GM21390 (cell line): ENCODE measurements at regions not wholly inside any gene's neighbourhood (a gene's known extent, or its start where the extent isn't known, plus 50 kb on each side); places are given as distances from the start of the nearest gene placed in this dataset.

Experiments used
- ATAC-seq: cut with Tn5 transposase; IDR thresholded peaks from one replicate; pipeline ENCODE4 v1.9.1; 2021; ENCODE audit not compliant: unreplicated experiment

DNA sequence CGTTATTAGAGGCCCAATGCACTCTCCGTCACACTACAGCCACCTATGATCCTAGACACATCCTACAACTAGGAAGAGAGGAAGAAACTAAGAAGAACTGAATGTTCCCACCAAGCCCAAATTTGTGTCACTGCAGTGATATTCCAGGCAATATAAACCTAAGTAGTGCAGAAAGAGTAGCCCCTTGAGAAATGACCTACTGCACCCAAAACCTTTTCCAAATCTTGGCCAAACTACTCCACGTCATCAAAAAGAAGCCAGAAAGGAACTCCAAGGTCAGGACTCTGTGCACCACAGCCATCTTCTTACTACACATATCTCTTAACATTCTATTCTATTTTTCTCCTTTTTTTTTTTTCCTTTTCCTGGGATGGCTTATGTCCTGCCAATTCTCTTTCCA lies 60.2 kb downstream of the ADAMTS1 start:
- no peak for ATAC-seq

GRCh38 chr21:26783466-26784195 lies 61.6 kb downstream of the ADAMTS1 start:
- no peak for ATAC-seq

DNA sequence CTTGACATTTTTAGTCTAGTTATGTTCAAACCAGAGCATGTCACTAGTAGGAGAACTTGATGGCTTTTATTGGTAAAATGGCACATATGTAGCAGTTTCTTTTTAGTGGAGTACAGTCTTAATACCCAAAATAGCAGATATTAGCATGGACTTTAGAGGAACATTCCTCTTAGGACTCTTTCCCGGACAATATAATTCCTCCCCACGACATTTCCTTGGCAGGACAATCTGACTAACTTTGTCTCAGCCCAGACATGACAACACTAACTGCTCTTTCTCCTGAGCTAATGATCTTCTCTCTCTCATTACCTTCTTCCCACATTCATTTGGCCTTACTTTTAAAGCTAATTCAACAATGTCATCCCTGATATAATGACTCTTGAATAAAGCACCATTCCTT lies 62.5 kb downstream of the ADAMTS1 start:
- no peak for ATAC-seq

GRCh38 chr21:26782331-26782730 lies 62.9 kb downstream of the ADAMTS1 start:
- ATAC-seq: no peak

DNA sequence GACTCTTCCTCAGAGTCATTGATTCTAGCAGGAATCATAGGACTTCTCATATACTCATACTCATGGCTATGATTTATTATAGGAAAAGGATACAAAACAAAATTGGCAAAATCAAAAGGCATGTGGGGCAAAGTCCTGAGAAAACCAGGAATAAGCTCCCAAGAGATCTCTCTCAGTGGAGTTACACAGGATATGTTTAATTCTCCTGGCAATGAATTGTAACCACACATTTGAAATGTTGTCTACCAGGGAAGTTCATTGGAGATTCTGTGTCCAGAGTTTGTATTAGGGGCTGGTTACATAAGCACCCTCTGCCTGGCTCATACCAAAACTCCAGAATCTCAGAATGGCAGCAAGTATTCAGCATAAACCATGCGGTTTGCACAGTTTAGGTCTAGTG lies 63.9 kb downstream of the ADAMTS1 start:
- ATAC-seq: no peak

GRCh38 chr21:26777166-26777565 lies 68.0 kb downstream of the ADAMTS1 start:
- no peak for ATAC-seq

DNA sequence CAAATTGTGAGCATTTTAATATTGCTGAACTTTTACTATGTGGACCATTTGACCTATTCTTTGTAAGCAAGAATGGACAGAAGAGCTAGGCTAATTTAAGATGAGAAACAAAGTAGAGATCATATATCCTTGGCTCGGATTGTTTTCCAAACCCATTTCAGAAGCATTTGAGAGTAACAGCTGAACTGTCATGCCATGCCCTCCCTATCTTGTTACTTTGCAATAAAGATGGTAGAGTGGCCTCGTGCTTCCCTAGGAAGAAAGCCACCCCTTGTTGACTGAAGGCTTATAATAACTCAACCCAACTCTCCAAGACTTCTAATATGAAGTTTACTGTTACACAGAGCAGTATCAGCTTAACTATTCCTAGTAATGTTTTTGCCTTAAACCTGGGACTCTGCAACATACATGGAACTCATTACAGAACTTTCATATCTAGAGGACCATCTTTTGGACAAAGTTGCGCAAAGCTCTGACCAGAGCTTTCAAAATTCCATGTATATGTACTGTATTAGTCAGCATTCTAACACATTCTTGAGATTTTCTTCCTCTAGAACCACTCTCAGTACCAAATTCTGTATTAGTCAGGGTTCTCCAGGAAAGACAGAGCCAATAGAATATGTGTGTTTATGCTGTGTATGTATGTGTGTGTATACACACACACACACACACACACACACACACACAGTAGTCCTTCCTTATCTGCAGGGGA lies 68.7 kb downstream of the ADAMTS1 start:
- ATAC-seq: no peak

DNA sequence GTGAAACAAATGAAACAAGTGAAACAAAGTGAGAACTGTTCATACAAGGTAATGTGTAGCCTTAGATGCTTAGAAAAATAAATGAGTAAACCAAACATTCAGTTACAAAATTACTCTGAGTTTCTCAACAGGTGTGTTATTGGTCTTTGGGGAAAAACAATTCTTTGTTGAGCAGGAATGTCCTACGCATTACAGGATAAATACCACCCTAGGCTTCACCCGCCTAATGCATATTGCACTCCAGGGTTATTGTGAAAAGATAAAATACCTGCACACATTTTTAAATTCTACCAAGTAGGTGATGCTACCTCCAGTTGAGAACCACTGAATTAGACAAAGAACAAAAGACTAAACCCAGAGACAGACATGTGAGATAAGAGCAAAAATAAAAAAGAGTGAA lies 72.2 kb downstream of the ADAMTS1 start:
- no peak for ATAC-seq

DNA sequence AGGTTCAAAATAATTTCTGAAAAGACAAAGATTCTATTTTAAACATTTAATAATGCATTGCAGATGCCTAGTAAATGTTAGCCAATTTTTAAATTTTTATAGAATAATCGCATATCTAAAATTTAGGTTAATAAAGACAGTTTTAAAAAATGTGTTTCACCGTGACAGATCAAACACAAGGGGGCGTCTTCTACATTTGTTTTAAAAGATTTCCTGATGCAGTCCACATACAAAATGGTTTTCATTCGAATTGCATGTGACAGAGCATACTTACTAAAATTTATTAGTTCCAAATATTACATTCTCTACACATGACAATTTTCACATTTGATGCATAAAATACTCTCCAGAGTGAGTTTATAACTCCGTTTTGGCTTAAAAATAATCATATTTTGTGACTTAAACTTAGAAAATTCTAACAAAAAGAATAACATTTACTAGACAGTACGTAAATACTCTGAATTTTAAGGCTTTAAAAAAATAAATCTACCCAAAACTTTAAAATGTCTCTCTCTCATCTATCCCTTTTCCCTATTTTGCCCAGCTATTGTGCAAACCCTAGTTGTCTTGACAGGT lies 75.5 kb downstream of the ADAMTS1 start:
- no peak for ATAC-seq

DNA sequence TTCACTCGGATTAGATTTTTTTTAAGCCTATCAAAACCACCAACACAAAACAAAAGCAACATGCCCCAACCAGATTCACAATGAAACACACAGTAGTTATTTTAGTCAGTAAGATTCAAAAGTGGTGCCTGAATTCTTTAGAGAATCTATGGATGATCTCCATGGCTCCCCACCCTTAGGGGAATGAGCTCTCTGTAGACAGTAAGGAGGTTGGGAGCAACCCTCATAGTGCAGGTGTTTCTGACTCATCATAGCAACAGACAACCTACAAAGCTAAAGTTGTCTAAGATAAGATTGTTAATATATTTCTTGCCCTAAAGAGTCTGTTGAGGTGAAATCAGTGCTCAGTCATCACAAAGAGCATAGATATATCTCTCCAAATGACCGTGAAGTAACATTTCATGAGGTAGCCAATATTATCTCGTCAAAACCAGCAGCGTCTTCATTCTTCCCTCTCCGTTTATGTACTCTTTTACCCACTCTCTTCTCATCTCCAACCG lies 78.3 kb downstream of the ADAMTS1 start:
- ATAC-seq: no peak

DNA sequence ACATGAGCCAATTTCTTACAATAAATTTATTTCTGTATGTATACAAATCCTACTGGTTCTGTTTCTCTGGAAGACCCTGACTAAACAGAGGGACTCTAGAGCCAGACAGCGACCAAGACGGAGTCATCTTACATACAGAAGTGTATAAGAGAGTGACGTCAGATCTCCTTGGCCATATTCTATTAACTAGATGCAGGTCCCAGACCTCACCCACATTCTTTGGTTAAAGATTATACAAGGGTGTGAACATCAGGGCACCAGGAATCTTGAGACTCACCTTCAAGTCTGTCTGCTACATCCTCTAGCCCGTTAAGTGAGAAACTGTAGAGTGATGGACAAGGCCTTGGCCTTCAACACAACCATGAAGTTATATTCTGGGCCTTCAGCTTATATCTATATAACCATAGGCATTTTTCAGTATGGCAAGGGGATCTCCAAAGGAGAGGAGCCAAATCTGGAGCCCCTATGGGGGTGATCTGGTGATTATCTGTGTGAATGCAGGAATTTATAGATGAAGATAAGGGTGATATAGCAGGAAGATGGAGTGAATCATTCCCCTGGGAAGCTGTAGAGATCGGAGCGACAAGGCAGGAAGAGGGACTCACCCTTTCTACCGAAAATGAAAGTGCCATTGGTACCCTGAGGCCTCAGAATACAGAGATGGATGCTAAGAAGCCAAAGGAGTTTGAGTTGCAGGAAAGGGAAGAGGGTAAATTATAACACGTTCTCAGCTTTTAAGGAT lies 83.9 kb downstream of the ADAMTS1 start:
- ATAC-seq: no peak

GRCh38 chr21:26759731-26760130 lies 85.5 kb downstream of the ADAMTS1 start:
- no peak for ATAC-seq

DNA sequence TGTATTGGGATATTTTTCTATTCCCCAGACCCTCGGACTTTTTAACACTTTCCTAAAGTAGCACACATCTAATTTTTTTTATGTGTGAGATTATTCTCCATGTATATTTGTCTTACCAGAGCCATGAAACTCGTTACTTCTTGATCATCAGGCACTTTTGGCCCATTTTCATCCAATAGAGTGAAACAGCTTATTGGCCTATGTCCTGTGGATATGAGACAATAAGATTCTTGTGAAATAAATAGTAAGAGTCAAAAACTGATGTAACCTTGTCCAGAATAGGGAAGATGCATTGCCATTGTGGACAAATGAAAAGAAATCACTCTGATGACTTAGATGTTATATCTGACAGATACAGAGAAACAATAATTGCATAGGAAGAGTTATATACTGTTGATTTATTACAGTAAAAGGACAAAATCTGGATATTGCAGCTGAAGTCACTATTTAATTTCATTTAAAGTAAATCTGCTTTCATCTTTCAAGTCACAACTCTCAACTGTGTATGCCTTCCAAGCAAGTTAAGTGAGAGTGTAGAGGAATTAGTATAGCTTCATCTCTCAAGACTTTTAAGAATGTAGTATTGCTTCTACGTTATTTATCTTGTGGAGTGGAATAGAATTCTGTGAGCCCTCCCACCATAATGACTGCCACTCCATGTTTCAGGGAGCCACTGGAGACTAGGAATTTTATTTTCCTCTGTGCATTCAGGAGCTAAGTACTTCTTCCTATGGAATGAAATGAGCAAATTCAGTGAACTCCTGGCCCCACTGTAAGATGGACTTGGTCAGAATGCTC lies 86.9 kb downstream of the ADAMTS1 start:
- no peak for ATAC-seq

DNA sequence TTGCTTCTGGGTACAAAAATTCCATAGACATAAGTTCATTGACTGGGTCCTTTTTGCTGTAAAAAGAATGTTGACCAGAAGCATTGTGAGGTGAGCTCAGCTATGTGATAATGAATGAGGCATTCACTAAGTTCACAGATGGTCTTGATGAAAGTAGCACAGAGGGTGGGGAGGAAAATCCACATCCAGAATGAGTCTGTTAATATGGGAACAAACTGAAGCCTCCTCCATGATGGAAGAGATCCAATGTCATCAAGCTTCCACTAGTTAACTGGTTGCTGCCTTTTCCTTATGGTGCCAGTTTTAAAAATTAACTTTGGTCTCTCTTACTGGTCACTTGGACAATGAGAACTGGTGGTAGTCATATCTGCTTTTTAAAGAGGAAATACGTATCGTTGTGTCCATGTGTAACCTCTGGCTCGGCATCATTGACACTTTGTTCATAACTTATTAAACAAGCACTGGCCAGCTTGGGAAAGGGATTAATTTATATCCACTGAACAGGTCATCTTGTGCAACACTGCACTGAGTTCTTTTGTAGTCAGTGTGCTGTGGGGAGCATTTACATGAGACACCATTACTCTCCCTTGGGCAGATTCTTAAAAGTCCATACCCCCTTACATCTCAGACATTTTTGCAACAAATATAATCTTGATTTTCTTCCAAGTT lies 88.6 kb downstream of the ADAMTS1 start:
- no peak for ATAC-seq

GRCh38 chr21:26754853-26755252 lies 90.4 kb downstream of the ADAMTS1 start:
- no peak for ATAC-seq

- ATAC-seq: no peak
These were observed 91.4 kb downstream of the ADAMTS1 start for GRCh38 chr21:26753822-26754221.

DNA sequence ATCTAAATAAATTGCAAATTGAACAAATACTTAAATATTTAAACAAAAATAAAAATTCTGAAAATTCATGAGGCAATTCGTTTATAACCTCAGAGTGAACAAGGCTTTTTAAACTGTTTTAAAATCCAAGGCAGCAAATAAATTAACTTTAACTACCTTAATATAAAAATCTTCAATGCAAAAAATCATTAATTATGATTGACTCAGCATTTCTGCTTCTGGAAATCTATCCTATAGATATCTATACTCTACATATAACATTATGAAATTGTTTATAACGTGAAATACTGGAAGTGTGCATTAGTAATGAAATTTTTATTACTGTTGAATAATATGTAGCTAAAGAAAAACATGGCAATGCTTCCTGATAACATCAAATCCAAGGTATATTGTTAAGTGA lies 92.4 kb downstream of the ADAMTS1 start:
- ATAC-seq: no peak

- ATAC-seq: no peak
These were observed 93.9 kb downstream of the ADAMTS1 start for GRCh38 chr21:26751305-26751704.

DNA sequence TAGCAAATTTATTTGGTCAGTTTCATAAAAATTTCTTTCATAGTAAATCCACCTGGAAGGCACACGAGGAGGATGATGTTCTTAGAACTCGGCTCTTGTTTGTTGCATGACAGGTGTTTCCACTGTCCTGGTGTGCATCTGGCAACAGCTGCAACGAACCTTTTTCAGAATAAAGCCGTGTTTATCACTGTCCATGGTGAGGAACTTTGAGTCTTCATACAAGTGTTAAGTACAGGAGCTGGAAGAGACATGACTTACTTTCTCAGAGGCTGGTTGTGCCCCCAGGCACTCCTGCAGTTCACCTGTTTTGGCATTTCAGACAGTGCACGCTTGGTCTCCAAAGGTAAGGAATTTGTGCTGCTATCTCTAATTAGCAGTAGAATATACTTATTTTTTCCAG lies 97.1 kb downstream of the ADAMTS1 start:
- no peak for ATAC-seq

- no peak for ATAC-seq
These were observed 98.0 kb downstream of the ADAMTS1 start for GRCh38 chr21:26747216-26747615.
